BE2C (cell line): ENCODE measurements at regions not wholly inside any gene's neighbourhood (a gene's known extent, or its start where the extent isn't known, plus 50 kb on each side); places are given as distances from the start of the nearest gene placed in this dataset.
"Not testable (repeated sequence)": the region's sequence is repeated elsewhere in the genome, so short reads cannot be mapped to it uniquely, and the experiment has no call there.

Experiments used
- DNase-seq: peaks from one replicate; pipeline ENCODE4 v3.0.0-alpha.2; 2020
- H3K27me3 ChIP-seq: fragments of 250-450 bp; sonication (Bioruptor Pico); 2 replicates; pipeline ENCODE4 v1.5.1; 2020; ENCODE audit warnings: mild to moderate bottlenecking
- H3K36me3 ChIP-seq: fragments of 250-450 bp; sonication (Bioruptor Pico); 2 replicates; pipeline ENCODE4 v1.5.1; 2020; ENCODE audit warnings: mild to moderate bottlenecking
- H3K4me1 ChIP-seq: fragments of 250-450 bp; sonication (Bioruptor Pico); 2 replicates; pipeline ENCODE4 v1.5.1; 2020
- H3K4me3 ChIP-seq: 2 replicates; pipeline ENCODE4 v1.5.1; 2011; ENCODE audit warnings: low read depth, low read length
- H3K9me3 ChIP-seq: fragments of 250-450 bp; sonication (Bioruptor Pico); 2 replicates; pipeline ENCODE4 v1.5.1; 2020

DNA sequence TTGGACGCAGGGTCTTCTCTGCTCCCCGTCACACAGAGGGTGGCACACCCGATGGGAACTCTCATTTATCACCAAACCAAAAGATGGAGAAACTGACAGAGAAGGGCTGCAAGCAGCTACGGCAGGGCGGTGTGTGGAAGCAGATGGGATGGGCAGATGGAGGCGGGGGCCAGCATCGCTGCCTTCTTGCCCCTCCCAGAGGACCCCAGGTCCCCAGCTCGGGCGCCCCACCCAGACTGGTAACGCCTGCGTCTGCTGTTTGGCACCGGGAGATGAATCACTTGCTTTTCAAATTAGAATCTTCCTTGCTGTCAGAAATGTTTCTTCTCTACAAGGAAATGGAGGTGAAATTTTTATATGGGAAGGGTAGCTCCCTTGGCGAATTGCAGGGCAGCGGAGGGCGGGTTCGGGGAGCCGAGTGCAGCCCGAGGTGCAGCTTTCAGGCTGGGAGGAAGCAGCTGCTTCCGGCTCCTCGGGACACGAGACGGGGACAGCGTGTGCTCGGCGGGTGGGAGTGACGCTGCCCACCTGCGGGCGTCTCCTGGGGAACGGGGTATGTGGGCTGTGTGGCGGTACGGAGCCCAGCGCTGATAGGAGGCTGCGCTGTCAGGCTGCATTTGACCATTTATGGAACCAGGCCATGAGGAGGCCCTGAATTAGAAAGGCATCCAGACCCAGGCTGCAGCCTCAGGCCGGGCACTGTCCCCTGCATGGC lies 4440.3 kb upstream of the TPTE start:
- not testable (repeated sequence) for H3K4me1 ChIP-seq, H3K27me3 ChIP-seq, H3K36me3 ChIP-seq, H3K4me3 ChIP-seq, DNase-seq, H3K9me3 ChIP-seq

DNA sequence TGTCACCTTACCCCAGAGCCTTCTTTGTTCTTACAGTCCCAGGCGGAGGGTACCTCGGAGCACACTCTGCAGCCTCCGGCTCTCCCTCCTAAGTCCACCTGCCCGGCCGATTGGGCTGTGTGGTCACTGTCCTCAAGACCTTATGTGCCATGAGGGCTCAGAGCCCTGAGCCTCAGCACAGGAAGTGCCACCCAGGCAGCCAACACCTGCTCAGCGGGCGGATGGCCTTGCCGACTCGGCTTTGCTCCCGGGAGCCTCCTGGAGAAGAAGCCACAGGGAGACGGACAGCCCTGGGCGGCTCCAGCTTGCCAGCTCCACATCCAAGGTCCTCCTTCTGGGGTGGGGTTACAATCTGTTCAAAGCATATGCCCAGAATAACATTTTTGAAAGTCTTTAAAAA lies 4439.2 kb upstream of the TPTE start:
- not testable (repeated sequence) for H3K4me1 ChIP-seq, H3K36me3 ChIP-seq, H3K4me3 ChIP-seq, DNase-seq, H3K9me3 ChIP-seq, H3K27me3 ChIP-seq

DNA sequence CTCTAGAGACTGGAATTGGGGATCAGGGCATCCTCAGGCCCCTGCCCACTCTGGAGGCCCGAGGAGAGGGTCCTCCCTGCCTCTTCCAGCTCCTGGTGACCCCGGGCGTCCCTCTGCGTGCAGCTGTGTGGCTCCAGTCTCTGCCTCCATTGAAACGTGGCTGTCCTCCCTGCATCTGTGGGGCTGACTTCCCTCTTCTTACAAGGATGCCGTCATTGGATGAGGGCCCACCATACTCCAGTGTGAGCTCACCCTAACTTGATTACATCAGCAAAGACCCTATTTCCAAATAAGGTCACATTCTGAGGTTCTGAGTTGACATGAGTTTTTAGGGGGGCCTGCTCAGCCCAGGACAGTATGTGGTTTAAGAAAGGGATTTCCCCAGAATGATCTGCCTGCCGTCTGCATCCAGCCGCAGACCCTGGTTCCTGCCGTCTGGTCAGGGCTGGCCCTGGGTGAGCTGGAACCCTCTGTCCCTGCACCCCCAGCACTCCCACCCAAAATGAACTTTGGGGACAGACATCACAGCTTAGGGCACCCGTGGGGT lies 4437.7 kb upstream of the TPTE start:
- H3K27me3 ChIP-seq, DNase-seq, H3K9me3 ChIP-seq, H3K4me1 ChIP-seq, H3K4me3 ChIP-seq, H3K36me3 ChIP-seq: not testable (repeated sequence)

DNA sequence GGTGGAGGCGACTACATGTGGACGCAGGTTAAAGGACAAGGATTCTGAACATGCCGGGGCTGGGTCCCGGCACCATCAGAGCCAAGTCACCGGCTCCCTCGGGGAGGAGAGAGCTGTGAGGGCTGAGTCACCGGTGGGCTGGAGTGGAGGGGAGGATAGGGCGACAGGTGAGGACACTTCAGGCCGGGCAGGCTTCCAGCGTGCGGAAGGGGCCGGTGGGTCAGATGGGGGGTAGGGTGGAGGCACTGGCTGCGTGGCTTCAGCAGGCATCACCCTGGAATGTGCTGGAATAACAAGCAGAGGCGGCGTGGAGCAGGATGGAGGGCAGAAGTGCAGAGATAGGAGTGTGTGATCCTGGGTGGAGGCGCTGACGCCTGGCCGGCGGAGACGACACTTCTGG lies 4435.3 kb upstream of the TPTE start:
- not testable (repeated sequence) for H3K9me3 ChIP-seq, H3K4me3 ChIP-seq, H3K27me3 ChIP-seq, H3K4me1 ChIP-seq, DNase-seq, H3K36me3 ChIP-seq

DNA sequence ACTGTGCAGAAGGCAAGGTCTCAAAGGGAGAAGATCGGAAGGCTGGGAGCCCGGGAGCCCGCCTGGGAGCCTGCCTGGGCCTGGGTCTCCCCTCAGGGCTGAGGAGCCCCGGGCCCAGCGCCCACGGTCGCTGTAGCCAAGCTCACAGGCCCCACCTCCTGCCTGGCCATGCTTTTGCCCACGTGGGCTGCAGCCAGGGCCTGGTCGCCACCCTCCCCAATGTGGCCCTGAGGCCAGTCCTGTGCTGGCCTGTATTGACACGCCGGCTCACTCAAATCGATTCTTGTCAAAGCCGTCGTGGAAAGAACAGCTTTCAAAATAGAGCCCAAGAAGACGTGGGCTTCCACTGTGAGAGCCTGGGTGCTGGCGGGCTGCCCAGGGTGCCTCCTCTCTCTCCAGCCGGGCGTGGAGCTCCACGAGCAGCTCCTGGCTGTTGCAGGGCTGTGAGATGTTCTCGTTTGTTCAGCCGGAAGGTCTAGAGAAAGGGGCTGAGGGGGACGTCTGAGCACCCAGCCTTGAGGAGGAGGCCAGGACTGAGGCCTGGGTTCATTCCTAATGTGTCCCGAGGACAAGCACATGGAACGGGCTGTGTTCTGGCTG lies 4433.7 kb upstream of the TPTE start:
- not testable (repeated sequence) for H3K27me3 ChIP-seq, H3K36me3 ChIP-seq, H3K9me3 ChIP-seq, DNase-seq, H3K4me3 ChIP-seq, H3K4me1 ChIP-seq

DNA sequence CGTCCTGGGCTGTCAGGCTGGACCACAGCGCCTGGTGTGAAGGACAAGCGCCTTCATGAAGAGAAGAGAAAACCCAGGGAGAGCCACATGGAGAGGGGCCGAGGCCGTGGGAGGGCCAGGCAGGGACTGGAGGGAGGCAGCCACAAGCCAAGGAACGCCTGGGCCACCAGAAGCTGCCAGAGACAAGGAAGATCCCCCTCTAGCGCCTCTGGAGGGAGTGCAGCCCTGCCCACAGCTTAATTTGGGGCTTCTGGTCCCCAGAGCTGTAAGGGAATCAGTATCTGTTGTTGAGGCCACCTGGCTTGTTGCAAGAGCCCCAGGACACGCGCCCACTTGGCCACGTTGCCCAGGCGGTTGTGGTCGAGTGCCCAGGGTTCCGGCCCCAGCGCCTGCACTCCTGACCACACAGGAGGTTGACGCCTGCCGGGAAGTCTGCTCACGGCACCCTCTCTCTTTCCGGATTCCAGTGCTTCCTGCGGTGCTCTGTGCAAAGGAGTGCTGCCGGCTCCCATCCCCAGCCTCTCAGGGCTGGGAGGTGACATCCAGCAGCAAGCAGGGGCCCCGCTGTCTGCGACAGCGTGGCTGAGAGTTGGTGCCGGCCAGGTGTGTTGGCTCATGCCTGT lies 4431.0 kb upstream of the TPTE start:
- not testable (repeated sequence) for H3K27me3 ChIP-seq, H3K4me3 ChIP-seq, H3K36me3 ChIP-seq, H3K9me3 ChIP-seq, DNase-seq, H3K4me1 ChIP-seq

DNA sequence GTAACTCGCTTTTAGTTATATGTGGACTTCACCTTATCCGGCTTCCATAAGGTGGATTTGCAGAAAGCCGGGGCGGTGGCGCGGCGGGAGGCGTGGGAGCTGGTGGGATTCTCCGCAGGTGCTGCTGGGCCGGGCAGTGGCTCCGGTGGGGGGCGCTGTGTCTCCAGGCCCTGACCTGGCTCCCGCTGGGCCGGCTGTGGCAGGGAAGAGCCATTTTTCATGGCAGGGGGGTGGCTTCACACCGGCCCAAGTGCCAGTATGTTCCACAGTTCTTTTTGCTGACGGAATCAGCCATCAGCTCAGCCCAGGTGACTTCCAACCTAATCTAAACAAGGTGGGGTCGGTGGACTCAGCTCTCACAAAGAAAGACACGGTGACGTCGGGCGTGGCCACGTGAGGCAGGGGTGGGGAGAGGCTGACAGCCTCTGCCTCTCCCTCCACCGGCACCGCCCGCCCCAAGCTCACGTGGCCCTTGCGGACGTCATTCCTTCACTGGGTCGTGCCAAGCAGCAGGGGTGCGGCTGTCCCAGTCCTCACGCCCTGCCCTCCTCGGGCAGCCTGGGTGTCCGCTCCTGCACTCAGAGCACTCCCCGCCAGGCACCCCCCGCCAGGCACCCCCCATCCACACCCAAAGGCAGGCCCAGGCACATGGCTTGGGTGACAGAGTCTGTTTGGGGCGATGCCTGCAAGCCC lies 4429.9 kb upstream of the TPTE start:
- not testable (repeated sequence) for H3K27me3 ChIP-seq, H3K4me3 ChIP-seq, H3K9me3 ChIP-seq, H3K4me1 ChIP-seq, DNase-seq, H3K36me3 ChIP-seq

DNA sequence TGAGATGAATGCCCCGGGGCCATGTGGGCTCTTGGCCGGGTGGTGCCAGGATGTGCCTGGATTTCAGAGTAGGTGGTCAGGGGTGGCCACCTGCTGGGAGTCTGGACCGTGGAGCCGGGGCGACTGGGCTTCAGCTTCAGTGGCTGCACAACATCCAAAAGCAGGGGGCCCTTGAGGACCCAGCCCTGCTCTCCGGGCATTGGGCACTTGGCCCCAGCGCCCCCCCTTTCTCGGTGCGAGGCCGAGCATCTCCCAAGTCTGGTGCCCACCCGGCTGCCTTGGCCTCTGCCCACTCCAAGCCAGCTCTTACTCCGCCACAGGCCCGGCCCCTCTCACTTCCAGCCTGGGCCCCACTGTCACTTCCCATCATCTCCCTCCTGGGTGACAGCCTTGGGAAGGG lies 4429.0 kb upstream of the TPTE start:
- not testable (repeated sequence) for H3K36me3 ChIP-seq, H3K27me3 ChIP-seq, H3K9me3 ChIP-seq, DNase-seq, H3K4me3 ChIP-seq, H3K4me1 ChIP-seq

DNA sequence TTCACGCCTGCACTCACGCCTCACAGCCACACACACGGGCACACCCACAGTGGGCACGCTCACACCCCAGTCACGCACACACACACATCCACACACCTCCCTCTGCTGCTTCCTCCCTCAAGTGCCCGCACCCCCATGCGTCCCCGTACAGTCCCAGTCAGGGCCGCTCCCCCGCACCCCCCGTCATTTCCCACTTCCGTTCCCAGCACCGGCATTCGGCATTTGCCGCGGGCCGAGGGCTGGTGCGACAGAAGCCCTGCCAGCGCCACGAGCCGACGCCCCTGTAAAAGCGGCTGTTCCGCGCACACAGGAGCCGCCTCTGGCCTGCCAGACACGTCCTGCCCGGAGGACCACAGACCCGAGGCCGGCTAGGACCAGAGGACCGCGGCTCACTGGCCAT lies 4428.0 kb upstream of the TPTE start:
- not testable (repeated sequence) for H3K36me3 ChIP-seq, H3K4me1 ChIP-seq, H3K9me3 ChIP-seq, H3K27me3 ChIP-seq, H3K4me3 ChIP-seq
- peak; percentile 9 for DNase-seq

DNA sequence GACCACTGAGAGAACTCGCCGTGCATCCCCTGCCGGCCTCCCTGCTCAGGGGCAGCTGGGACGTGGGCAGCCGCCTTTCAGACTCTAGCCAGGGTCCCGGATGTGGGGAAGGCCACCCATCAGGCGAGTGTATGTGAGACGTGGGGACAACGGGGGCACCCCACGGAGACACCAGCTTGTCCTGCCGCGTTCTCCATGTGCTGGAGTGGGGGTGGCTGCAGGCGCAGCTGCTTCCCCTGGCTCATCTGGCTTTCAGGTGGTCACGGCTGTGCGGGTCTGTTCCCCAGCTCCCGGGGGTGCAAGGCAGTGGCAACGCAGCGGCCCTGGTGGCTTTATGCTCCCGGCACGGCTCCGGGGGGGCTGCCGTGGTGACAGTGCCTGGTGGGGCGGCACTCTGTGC lies 4427.5 kb upstream of the TPTE start:
- H3K9me3 ChIP-seq, H3K4me3 ChIP-seq, H3K4me1 ChIP-seq, H3K36me3 ChIP-seq, H3K27me3 ChIP-seq, DNase-seq: not testable (repeated sequence)

DNA sequence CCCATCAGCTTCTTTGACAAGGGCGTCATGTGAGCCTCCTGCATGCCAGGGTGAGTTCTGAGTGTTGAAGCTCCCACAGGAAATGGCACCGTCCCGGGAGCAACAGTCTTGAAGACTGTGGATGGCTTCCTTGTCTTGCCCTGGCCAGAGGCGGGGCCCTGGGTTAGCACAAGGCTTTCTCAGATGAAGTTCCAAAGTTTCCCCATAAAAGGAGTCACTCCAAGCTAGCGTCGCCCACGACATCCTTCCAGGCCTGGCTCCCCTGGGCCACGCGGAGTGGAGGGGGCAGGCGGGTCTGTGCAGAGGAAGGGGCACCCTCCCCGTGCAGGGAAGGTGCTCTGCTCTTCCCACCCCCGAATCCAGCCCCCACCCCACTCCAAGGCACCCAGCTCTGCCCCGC lies 4426.1 kb upstream of the TPTE start:
- not testable (repeated sequence) for H3K4me3 ChIP-seq, H3K9me3 ChIP-seq, H3K4me1 ChIP-seq, H3K36me3 ChIP-seq, DNase-seq, H3K27me3 ChIP-seq

DNA sequence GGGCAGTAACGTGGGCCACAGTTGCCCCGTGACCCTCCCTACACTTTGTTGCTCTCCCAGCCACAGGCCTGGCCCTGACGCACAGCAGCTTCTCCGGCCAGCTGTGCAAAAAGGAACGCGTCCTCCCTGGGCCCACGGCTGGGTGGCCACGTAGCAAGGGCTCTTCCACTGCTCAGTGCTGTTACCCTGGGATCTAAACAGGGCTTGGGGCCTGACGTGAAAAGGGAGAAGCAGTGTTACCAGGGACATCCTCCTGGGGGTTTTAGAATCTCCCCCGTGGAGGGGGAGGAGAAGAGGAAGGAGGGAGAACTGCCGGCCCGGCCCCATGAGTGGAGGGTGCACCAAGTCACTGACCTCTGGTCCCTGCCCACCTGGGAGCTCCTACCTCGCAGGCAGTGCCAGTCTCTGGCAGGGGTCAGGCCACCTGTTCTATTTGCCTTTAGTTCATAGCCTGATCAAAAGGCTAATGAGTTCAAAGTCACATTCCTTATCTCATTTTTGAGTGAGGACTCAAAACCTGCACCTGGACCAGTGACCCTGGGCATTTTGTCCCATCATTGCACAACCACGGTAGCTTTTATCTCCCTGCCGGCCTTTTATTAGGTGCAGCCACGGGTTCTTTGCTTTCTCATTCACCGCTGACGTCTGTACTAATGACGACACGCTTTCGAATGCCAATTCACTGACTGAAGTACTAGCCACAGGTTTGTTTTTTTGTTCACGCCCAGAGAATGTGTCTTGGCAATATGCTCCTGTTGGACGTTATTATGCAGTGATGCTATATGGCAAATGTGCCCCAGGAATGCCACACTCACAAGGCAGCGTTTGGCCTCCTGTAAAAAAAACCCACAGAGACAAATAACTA lies 4424.6 kb upstream of the TPTE start:
- not testable (repeated sequence) for H3K27me3 ChIP-seq, H3K4me1 ChIP-seq, H3K4me3 ChIP-seq, H3K9me3 ChIP-seq, DNase-seq, H3K36me3 ChIP-seq

DNA sequence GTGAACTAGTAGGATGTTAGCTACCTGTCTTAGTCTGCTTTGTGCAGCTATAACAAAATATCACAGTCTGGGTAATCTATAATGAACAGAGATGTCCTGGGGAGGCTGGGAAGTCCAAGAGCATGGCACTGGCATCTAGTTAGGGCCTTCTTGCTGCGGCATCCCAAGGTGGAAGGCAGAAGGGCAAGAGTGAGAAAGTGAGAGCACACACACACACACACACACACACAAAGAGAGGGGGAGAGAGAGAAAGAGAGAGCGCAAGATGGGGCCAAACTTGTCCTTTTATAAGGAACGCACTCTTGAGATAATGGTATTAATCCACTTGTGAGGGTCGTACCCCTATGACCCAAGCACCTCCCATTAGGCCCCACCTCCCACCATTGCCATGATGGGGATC lies 4423.6 kb upstream of the TPTE start:
- not testable (repeated sequence) for H3K27me3 ChIP-seq, H3K36me3 ChIP-seq, H3K4me3 ChIP-seq, DNase-seq, H3K9me3 ChIP-seq, H3K4me1 ChIP-seq

DNA sequence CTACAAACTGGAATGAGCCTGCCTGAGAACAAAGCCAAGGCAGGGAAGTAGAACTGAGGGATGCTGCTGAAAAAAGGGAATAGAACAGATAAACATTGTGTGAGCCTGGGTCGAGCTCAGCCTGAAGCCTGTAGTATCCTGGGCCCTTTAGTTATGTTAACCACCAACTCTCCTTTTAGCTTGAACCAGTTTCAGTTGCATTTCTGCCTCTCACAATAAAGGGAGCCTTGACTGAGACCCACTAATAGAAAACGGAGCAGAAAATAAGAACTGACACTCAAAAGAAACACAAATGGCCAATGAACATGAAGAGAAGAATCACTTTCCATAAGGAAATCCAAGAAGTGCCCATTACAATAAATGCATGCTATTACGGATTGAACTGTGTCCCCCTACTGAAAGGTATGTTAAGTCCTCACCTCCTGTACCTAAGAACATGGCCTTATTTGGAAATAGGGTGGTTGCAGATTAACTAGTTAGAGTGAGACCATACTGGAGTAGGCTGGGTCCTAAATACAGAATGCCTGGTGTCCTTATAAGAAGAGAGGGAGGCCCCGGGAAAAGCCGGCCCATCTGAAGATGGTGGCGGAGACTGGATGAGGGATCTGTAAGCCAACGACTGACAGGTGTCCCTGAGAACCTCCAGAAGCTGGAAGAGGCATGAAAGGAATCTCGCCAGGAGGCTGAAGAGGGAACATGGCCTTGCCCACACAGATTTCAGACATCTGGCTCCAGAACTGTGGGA lies 4423.0 kb upstream of the TPTE start:
- H3K4me1 ChIP-seq, H3K36me3 ChIP-seq, H3K4me3 ChIP-seq, H3K27me3 ChIP-seq, DNase-seq, H3K9me3 ChIP-seq: not testable (repeated sequence)

DNA sequence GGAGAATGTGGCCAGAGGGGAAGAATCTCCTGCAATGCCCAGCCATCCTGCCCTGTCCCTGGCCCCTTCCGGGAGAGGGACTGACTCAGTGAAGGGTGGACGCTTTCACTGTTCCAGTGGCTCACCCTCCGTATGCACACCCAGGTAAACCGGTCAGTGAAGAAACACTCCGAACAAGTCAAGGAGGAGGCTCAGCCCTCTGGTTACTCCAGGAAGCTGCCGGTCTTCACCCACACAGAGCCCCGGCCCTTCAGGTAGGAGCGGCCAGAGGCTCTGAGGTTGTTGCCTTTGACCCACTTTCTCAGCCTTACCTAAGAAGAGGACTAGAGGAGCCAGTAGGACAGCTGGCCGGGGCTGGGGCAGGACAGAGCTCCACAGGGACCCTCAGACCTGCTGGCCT lies 4419.8 kb upstream of the TPTE start:
- not testable (repeated sequence) for H3K27me3 ChIP-seq, DNase-seq

More for the DNA sequence above, 4419.8 kb upstream of the TPTE start:
- H3K4me3 ChIP-seq, H3K4me1 ChIP-seq, H3K36me3 ChIP-seq, H3K9me3 ChIP-seq: not testable (repeated sequence)
